HEK293 (cell line): ENCODE measurements at regions not wholly inside any gene's neighbourhood (a gene's known extent, or its start where the extent isn't known, plus 50 kb on each side); places are given as distances from the start of the nearest gene placed in this dataset.

Source experiments
- HOXA7 ChIP-seq: sonication (generic); formaldehyde crosslinking; IDR thresholded peaks from 2 replicates; pipeline ENCODE4 v1.8.1; 2022; ENCODE audit warnings: missing genetic modification reagents, borderline replicate concordance
- PBX3 ChIP-seq: sonication (generic); formaldehyde crosslinking; IDR thresholded peaks from 2 replicates; pipeline ENCODE4 v1.8.1; 2022; ENCODE audit warnings: mild to moderate bottlenecking, moderate library complexity, missing genetic modification reagents
- ZNF184 ChIP-seq: fragments of 450-650 bp; IDR thresholded peaks from 2 replicates; pipeline ENCODE4 v1.5.1; 2018; ENCODE audit warnings: missing biosample characterization, mild to moderate bottlenecking, missing genetic modification characterization
- ZNF221 ChIP-seq: fragments of 450-650 bp; formaldehyde crosslinking; IDR thresholded peaks from 2 replicates; pipeline ENCODE4 v1.5.1; 2017; ENCODE audit warnings: missing biosample characterization, missing genetic modification characterization, borderline replicate concordance

- TF ChIP-seq HOXA7 (CRISPR knock-in tag) (no peak), ZNF221 (tag by site-specific recombination) (no peak), PBX3 (CRISPR knock-in tag) (no peak), ZNF184 (no peak)
Measured at GRCh38 chr2:163493359-163494298, 242.2 kb downstream of the FIGN start.
